OCI-LY1 (cell line): ENCODE measurements at regions not wholly inside any gene's neighbourhood (a gene's known extent, or its start where the extent isn't known, plus 50 kb on each side); places are given as distances from the start of the nearest gene placed in this dataset.

Source experiments
- H2AFZ ChIP-seq: fragments of 200-600 bp; sonication (generic), shearing (Covaris generic); 2 replicates; pipeline ENCODE4 v1.6.0; 2014; ENCODE audit warnings: antibody characterized with exemption, mild to moderate bottlenecking, low read length
- H3F3A ChIP-seq: fragments of 200-600 bp; sonication (generic), shearing (Covaris generic); 2 replicates; pipeline ENCODE4 v1.6.0; 2014; ENCODE audit warnings: mild to moderate bottlenecking, antibody characterized with exemption, low read length, moderate library complexity; ENCODE audit not compliant: insufficient read depth
- H3K27ac ChIP-seq: fragments of 200-600 bp; sonication (generic); 2 replicates; pipeline ENCODE4 v1.5.1; 2014; ENCODE audit warnings: low read length, mixed run types, mild to moderate bottlenecking, low read depth; ENCODE audit not compliant: poor library complexity, severe bottlenecking
- H3K27me3 ChIP-seq: fragments of 200-600 bp; sonication (generic); 2 replicates; pipeline ENCODE4 v1.6.0; 2014; ENCODE audit warnings: antibody characterized with exemption, mild to moderate bottlenecking, low read length, moderate library complexity; ENCODE audit not compliant: insufficient read depth
- H3K36me3 ChIP-seq: fragments of 200-600 bp; sonication (generic); 2 replicates; pipeline ENCODE4 v1.6.1; 2014; ENCODE audit warnings: mild to moderate bottlenecking, antibody characterized with exemption, low read length, moderate library complexity, mixed read lengths; ENCODE audit not compliant: insufficient read depth
- H3K4me1 ChIP-seq: fragments of 200-600 bp; sonication (generic); 2 replicates; pipeline ENCODE4 v1.5.1; 2014; ENCODE audit warnings: mild to moderate bottlenecking, low read length, moderate library complexity; ENCODE audit not compliant: insufficient read depth, severe bottlenecking
- H3K4me2 ChIP-seq: fragments of 200-600 bp; sonication (generic), shearing (Covaris generic); 2 replicates; pipeline ENCODE4 v1.6.1; 2014; ENCODE audit warnings: low read length
- H3K4me3 ChIP-seq: fragments of 200-600 bp; sonication (generic); 2 replicates; pipeline ENCODE4 v1.5.1; 2014; ENCODE audit warnings: low read length, low read depth, mild to moderate bottlenecking, mixed read lengths; ENCODE audit not compliant: poor library complexity, severe bottlenecking
- H3K79me2 ChIP-seq: fragments of 200-600 bp; shearing (Covaris generic); 2 replicates; pipeline ENCODE4 v1.6.1; 2016; ENCODE audit warnings: mixed run types, low read length, mixed read lengths; ENCODE audit not compliant: insufficient read depth
- H3K9ac ChIP-seq: fragments of 200-600 bp; sonication (generic), shearing (Covaris generic); 2 replicates; pipeline ENCODE4 v1.6.1; 2014; ENCODE audit warnings: mild to moderate bottlenecking, low read length, mixed read lengths
- H3K9me2 ChIP-seq: fragments of 200-600 bp; sonication (generic), shearing (Covaris generic); 2 replicates; pipeline ENCODE4 v1.6.1; 2014; ENCODE audit warnings: low read depth, mild to moderate bottlenecking, low read length, mixed read lengths
- H3K9me3 ChIP-seq: fragments of 200-600 bp; shearing (Covaris generic); 2 replicates; pipeline ENCODE4 v1.6.1; 2014; ENCODE audit warnings: low read length, mixed read lengths
- H4K20me1 ChIP-seq: fragments of 200-600 bp; sonication (generic), shearing (Covaris generic); 2 replicates; pipeline ENCODE4 v1.6.0; 2016; ENCODE audit warnings: mild to moderate bottlenecking, low read length; ENCODE audit not compliant: insufficient read depth
- CTCF ChIP-seq: fragments of 200-600 bp; sonication (generic), shearing (Covaris generic); IDR thresholded peaks from 2 replicates; pipeline ENCODE4 v1.5.1; 2017; ENCODE audit warnings: mild to moderate bottlenecking, antibody characterized with exemption, low read length, moderate library complexity, mixed read lengths
- EZH2 ChIP-seq: fragments of 200-600 bp; sonication (generic), shearing (Covaris generic); IDR thresholded peaks from 2 replicates; pipeline ENCODE4 v1.8.0; 2017; ENCODE audit warnings: borderline replicate concordance, mixed run types, mild to moderate bottlenecking, antibody characterized with exemption, low read length, moderate library complexity, mixed read lengths

GRCh38 chr4:17098996-17099395, 200.6 kb upstream of the LDB2 start:
- TF ChIP-seq CTCF, result no peak
- TF ChIP-seq EZH2, result no peak
- H3K9me2 ChIP-seq, result no peaks in the 10 kb centered on the region
- H3K4me3 ChIP-seq, result no peak overlapping the region
- H3K9me3 ChIP-seq, result no peaks in the 10 kb centered on the region
- no peaks in the 10 kb centered on the region for H3F3A ChIP-seq
- no peak overlapping the region for H3K9ac ChIP-seq
- no peaks in the 10 kb centered on the region for H4K20me1 ChIP-seq
- no peaks in the 10 kb centered on the region for H3K4me1 ChIP-seq
- H2AFZ ChIP-seq, result no peak overlapping the region
- H3K79me2 ChIP-seq, result no peaks in the 10 kb centered on the region
- no peak overlapping the region for H3K27ac ChIP-seq
- no peak overlapping the region for H3K4me2 ChIP-seq
- no peaks in the 10 kb centered on the region for H3K27me3 ChIP-seq
- no peaks in the 10 kb centered on the region for H3K36me3 ChIP-seq

- no peaks in the 10 kb centered on the region for H3K9me3 ChIP-seq
- H2AFZ ChIP-seq, result no peak overlapping the region
- no peaks in the 10 kb centered on the region for H3K9me2 ChIP-seq
- no peaks in the 10 kb centered on the region for H3K36me3 ChIP-seq
- no peak overlapping the region for H3K27ac ChIP-seq
- no peak overlapping the region for H3K4me3 ChIP-seq
- no peak overlapping the region for H3K4me2 ChIP-seq
- H3K9ac ChIP-seq, result no peak overlapping the region
- H3K27me3 ChIP-seq, result no peaks in the 10 kb centered on the region
- H3K79me2 ChIP-seq, result no peaks in the 10 kb centered on the region
- no peaks in the 10 kb centered on the region for H3F3A ChIP-seq
- no peaks in the 10 kb centered on the region for H4K20me1 ChIP-seq
- H3K4me1 ChIP-seq, result no peaks in the 10 kb centered on the region
- TF ChIP-seq CTCF, result no peak
- TF ChIP-seq EZH2, result no peak
Observed at GRCh38 chr4:17098401-17098800, 200.0 kb upstream of the LDB2 start.

- Histone ChIP-seq H3F3A (no peaks in the 10 kb centered on the region), H3K9ac (no peak overlapping the region), H3K9me3 (no peaks in the 10 kb centered on the region), H3K27me3 (no peaks in the 10 kb centered on the region), H3K9me2 (no peaks in the 10 kb centered on the region), H3K79me2 (no peaks in the 10 kb centered on the region), H3K4me3 (no peak overlapping the region), H4K20me1 (no peaks in the 10 kb centered on the region), H3K4me1 (no peaks in the 10 kb centered on the region), H3K36me3 (no peaks in the 10 kb centered on the region), H3K4me2 (no peak overlapping the region), H2AFZ (no peak overlapping the region), H3K27ac (no peak overlapping the region)
- no peak for TF ChIP-seq CTCF
- no peak for TF ChIP-seq EZH2
Observed at GRCh38 chr4:17097362-17097761, 198.9 kb upstream of the LDB2 start.
